ENCODE measurements at regions not wholly inside any gene's neighbourhood (a gene's known extent, or its start where the extent isn't known, plus 50 kb on each side); places are given as distances from the start of the nearest gene placed in this dataset.

DNA sequence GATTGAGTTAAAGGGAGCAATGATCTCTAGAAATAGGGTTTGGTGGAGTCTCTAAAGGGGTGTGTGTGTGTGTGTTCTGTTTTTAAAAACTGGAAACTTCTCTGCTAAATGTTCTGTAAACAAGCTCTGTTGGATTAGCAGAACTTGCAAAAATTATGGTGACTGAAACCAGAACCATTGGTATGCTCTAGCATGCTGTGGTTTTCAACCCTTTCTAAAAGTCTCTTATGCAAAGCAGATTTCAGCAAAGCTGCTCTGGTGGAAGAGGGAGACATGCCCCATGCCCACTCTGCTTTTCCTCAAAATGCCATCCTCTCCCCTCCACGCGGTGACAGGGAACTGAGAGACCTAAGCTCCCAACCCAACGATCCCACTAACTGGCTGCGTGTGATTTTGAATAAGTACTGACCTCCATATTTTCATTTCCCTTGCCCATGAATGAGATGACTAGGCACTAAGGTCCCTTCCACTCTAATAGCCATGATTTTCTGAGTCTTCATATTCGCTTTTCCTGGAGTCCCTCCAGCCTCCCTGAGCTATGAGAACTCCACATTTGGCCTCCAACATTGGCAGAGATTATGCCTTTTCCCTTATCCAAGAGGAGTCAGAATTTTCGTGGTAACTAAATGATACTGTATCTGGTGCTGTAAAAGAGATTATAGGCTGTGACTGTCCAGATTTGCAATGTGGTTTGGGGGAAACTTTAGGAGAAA is 117.3 kb upstream of the PALS2 start:
- TF ChIP-seq, protein P1, sequence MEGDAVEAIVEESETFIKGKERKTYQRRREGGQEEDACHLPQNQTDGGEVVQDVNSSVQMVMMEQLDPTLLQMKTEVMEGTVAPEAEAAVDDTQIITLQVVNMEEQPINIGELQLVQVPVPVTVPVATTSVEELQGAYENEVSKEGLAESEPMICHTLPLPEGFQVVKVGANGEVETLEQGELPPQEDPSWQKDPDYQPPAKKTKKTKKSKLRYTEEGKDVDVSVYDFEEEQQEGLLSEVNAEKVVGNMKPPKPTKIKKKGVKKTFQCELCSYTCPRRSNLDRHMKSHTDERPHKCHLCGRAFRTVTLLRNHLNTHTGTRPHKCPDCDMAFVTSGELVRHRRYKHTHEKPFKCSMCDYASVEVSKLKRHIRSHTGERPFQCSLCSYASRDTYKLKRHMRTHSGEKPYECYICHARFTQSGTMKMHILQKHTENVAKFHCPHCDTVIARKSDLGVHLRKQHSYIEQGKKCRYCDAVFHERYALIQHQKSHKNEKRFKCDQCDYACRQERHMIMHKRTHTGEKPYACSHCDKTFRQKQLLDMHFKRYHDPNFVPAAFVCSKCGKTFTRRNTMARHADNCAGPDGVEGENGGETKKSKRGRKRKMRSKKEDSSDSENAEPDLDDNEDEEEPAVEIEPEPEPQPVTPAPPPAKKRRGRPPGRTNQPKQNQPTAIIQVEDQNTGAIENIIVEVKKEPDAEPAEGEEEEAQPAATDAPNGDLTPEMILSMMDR (conservative IDR thresholded peaks at IDR 0.05; ENCODE audit: low read depth, low read length), result no peak
- TF ChIP-seq EZH2phosphoT487 (IDR thresholded peaks at IDR 0.05; ENCODE audit: borderline replicate concordance, low read length) (no peak), EZH2 (IDR thresholded peaks at IDR 0.05; ENCODE audit: low read length, unreplicated experiment) (no peak)

Data from PC-3 (cell line).